Astrocyte (in vitro differentiated cells and primary cell): ENCODE measurements at regions not wholly inside any gene's neighbourhood (a gene's known extent, or its start where the extent isn't known, plus 50 kb on each side); places are given as distances from the start of the nearest gene placed in this dataset.

Source experiments
- DNase-seq: peaks from one replicate; pipeline ENCODE4 v3.0.0-alpha.2; 2010; ENCODE audit warnings: low read depth
- FAIRE-seq: peaks from 2 replicates; lab custom pipeline; 2011; peaks lifted over from hg19 to GRCh38; lab: Jason Lieb, UNC
- H2AFZ ChIP-seq: 2 replicates; pipeline ENCODE4 v1.6.0; 2012; ENCODE audit warnings: low read depth, low read length, inconsistent platforms
- H3K27ac ChIP-seq: 2 replicates; pipeline ENCODE4 v1.5.1; 2011; ENCODE audit warnings: low read depth, low read length, inconsistent platforms
- H3K27me3 ChIP-seq: 2 replicates; pipeline ENCODE4 v1.6.0; 2011; ENCODE audit warnings: low read length, inconsistent platforms; ENCODE audit not compliant: insufficient read depth
- H3K36me3 ChIP-seq: 2 replicates; pipeline ENCODE4 v1.5.1; 2011; ENCODE audit warnings: low read length, inconsistent platforms; ENCODE audit not compliant: insufficient read depth
- H3K4me1 ChIP-seq: 2 replicates; pipeline ENCODE4 v1.5.1; 2011; ENCODE audit warnings: low read length, inconsistent platforms; ENCODE audit not compliant: insufficient read depth
- H3K4me2 ChIP-seq: 2 replicates; pipeline ENCODE4 v1.6.0; 2012; ENCODE audit warnings: low read length, inconsistent platforms
- H3K4me3 ChIP-seq: 2 replicates; pipeline ENCODE4 v1.5.1; 2011; ENCODE audit warnings: low read depth, mild to moderate bottlenecking, low read length, inconsistent platforms; ENCODE audit not compliant: insufficient read depth
- H3K79me2 ChIP-seq: 2 replicates; pipeline ENCODE4 v1.6.0; 2012; ENCODE audit warnings: mild to moderate bottlenecking, low read length, inconsistent platforms; ENCODE audit not compliant: insufficient read depth
- H3K9ac ChIP-seq: 2 replicates; pipeline ENCODE4 v1.6.0; 2012; ENCODE audit warnings: mild to moderate bottlenecking, low read length, inconsistent platforms
- H3K9me3 ChIP-seq: 2 replicates; pipeline ENCODE4 v1.5.1; 2012; ENCODE audit warnings: low read depth, mild to moderate bottlenecking, low read length, inconsistent platforms; ENCODE audit not compliant: insufficient read depth
- H4K20me1 ChIP-seq: 2 replicates; pipeline ENCODE4 v1.6.0; 2012; ENCODE audit warnings: low read length, inconsistent platforms; ENCODE audit not compliant: insufficient read depth
- H3K27ac Mint-ChIP-seq: one replicate; pipeline ENCODE4 v1.8.0; 2021; ENCODE audit warnings: mild to moderate bottlenecking, mixed read lengths; ENCODE audit not compliant: unreplicated experiment
- H3K27me3 Mint-ChIP-seq: one replicate; pipeline ENCODE4 v1.8.0; 2021; ENCODE audit warnings: low read depth, mixed read lengths; ENCODE audit not compliant: unreplicated experiment
- H3K36me3 Mint-ChIP-seq: one replicate; pipeline ENCODE4 v1.8.0; 2021; ENCODE audit warnings: low read depth, mixed read lengths; ENCODE audit not compliant: unreplicated experiment
- H3K4me1 Mint-ChIP-seq: one replicate; pipeline ENCODE4 v1.8.0; 2021; ENCODE audit warnings: low read depth, mixed read lengths; ENCODE audit not compliant: unreplicated experiment
- H3K4me3 Mint-ChIP-seq: one replicate; pipeline ENCODE4 v1.8.0; 2021; ENCODE audit warnings: mild to moderate bottlenecking, moderate library complexity, mixed read lengths; ENCODE audit not compliant: unreplicated experiment
- H3K9me3 Mint-ChIP-seq: one replicate; pipeline ENCODE4 v1.8.0; 2021; ENCODE audit warnings: mild to moderate bottlenecking, mixed read lengths; ENCODE audit not compliant: unreplicated experiment
- CTCF ChIP-seq: IDR thresholded peaks from 2 replicates; pipeline ENCODE4 v1.5.1; 2011; ENCODE audit warnings: low read depth, mild to moderate bottlenecking, inconsistent platforms, low read length, moderate library complexity; ENCODE audit not compliant: insufficient read depth
- EZH2 ChIP-seq: IDR thresholded peaks from 2 replicates; pipeline ENCODE4 v1.6.1; 2012; ENCODE audit warnings: mild to moderate bottlenecking, low read length, inconsistent platforms; ENCODE audit not compliant: insufficient read depth

GRCh38 chr11:112786196-112786595 lies 175.0 kb upstream of the NCAM1 start:
- Mint-ChIP-seq H3K4me3 (no peak overlapping the region), H3K4me1 (peaks cover 7% of the 10 kb centered on the region), H3K27ac (no peak overlapping the region), H3K27me3 (peaks cover 3% of the 10 kb centered on the region), H3K36me3 (no peaks in the 10 kb centered on the region), H3K9me3 (no peaks in the 10 kb centered on the region)
- Histone ChIP-seq H3K79me2 (no peaks in the 10 kb centered on the region), H3K27ac (peak overlapping the region; percentile 63), H3K9me3 (no peaks in the 10 kb centered on the region), H3K4me2 (peak overlapping the region; percentile 68), H4K20me1 (no peaks in the 10 kb centered on the region), H3K4me3 (no peak overlapping the region), H3K9ac (no peak overlapping the region), H3K27me3 (no peaks in the 10 kb centered on the region), H3K4me1 (peaks cover 27% of the 10 kb centered on the region), H3K36me3 (no peaks in the 10 kb centered on the region), H2AFZ (peak overlapping the region; percentile 16)
- FAIRE-seq (no peak), DNase-seq (no peak)
- TF ChIP-seq CTCF (no peak), EZH2 (no peak)

GRCh38 chr11:112786886-112787530 lies 174.2 kb upstream of the NCAM1 start:
- Histone ChIP-seq H4K20me1 (no peaks in the 10 kb centered on the region), H3K9me3 (no peaks in the 10 kb centered on the region), H3K9ac (no peak overlapping the region), H3K36me3 (no peaks in the 10 kb centered on the region), H3K27ac (no peak overlapping the region), H3K4me2 (no peak overlapping the region), H3K79me2 (no peaks in the 10 kb centered on the region), H3K27me3 (no peaks in the 10 kb centered on the region), H2AFZ (no peak overlapping the region), H3K4me3 (no peak overlapping the region), H3K4me1 (peaks cover 24% of the 10 kb centered on the region)
- no peak for FAIRE-seq
- H3K4me3 Mint-ChIP-seq: no peak overlapping the region
- DNase-seq: no peak
- H3K27ac Mint-ChIP-seq: no peak overlapping the region
- H3K9me3 Mint-ChIP-seq: no peaks in the 10 kb centered on the region
- no peak for TF ChIP-seq CTCF
- TF ChIP-seq EZH2: no peak
- H3K36me3 Mint-ChIP-seq: no peaks in the 10 kb centered on the region
- peaks cover 3% of the 10 kb centered on the region for H3K27me3 Mint-ChIP-seq
- peaks cover 7% of the 10 kb centered on the region for H3K4me1 Mint-ChIP-seq

GRCh38 chr11:112789481-112789880 lies 171.7 kb upstream of the NCAM1 start:
- no peak for TF ChIP-seq CTCF
- no peak for TF ChIP-seq EZH2
- no peaks in the 10 kb centered on the region for H3K9me3 ChIP-seq
- H3K79me2 ChIP-seq: no peaks in the 10 kb centered on the region
- Mint-ChIP-seq H3K4me1 (peaks cover 7% of the 10 kb centered on the region), H3K36me3 (no peaks in the 10 kb centered on the region), H3K9me3 (no peaks in the 10 kb centered on the region), H3K27ac (no peak overlapping the region), H3K4me3 (no peak overlapping the region), H3K27me3 (peaks cover 3% of the 10 kb centered on the region)
- FAIRE-seq (no peak), DNase-seq (no peak)
- no peak overlapping the region for H2AFZ ChIP-seq
- H3K36me3 ChIP-seq: no peaks in the 10 kb centered on the region
- no peak overlapping the region for H3K4me3 ChIP-seq
- H4K20me1 ChIP-seq: no peaks in the 10 kb centered on the region
- no peak overlapping the region for H3K4me2 ChIP-seq
- peaks cover 17% of the 10 kb centered on the region for H3K4me1 ChIP-seq
- no peak overlapping the region for H3K27ac ChIP-seq
- H3K27me3 ChIP-seq: no peaks in the 10 kb centered on the region
- H3K9ac ChIP-seq: no peak overlapping the region
